ENCODE measurements at regions not wholly inside any gene's neighbourhood (a gene's known extent, or its start where the extent isn't known, plus 50 kb on each side); places are given as distances from the start of the nearest gene placed in this dataset.

- whole genome bisulfite sequencing, 3 donors: 50 to 56% (median 53%) methylated on average over 2 of the region's 2 CpGs
- no peaks in the 10 kb centered on the region for H3K36me3 ChIP-seq (ENCODE audit: insufficient read depth in 1 of 2, low read depth in 1 of 2)
- DNase-seq (no peak), ATAC-seq (no peak)
- no peak overlapping the region for H3K4me3 ChIP-seq
- H3K9me3 ChIP-seq: no peaks in the 10 kb centered on the region
- intact Hi-C loops (cut with DNase I): no loop called here
- H3K27ac ChIP-seq: no peak overlapping the region
- H3K27me3 ChIP-seq (ENCODE audit: insufficient read depth in 3 of 3, low read length in 2 of 3): no peaks in the 10 kb centered on the region
- no peaks in the 10 kb centered on the region for H3K4me1 ChIP-seq
- no peak for TF ChIP-seq CTCF (IDR thresholded peaks at IDR 0.05)
These were observed 284.3 kb upstream of the MDGA2 start for GRCh38 chr14:47959740-47960139.

GRCh38 chr14:47949006-47949405, 273.6 kb upstream of the MDGA2 start:
- no peak for TF ChIP-seq CTCF (IDR thresholded peaks at IDR 0.05)
- Histone ChIP-seq H3K36me3 (ENCODE audit: insufficient read depth in 1 of 2, low read depth in 1 of 2) (no peaks in the 10 kb centered on the region), H3K9me3 (no peaks in the 10 kb centered on the region), H3K4me1 (no peaks in the 10 kb centered on the region), H3K27me3 (ENCODE audit: insufficient read depth in 3 of 3, low read length in 2 of 3) (no peaks in the 10 kb centered on the region), H3K4me3 (no peak overlapping the region), H3K27ac (no peak overlapping the region)
- ATAC-seq: no peak
- no peak for DNase-seq
- intact Hi-C loops (cut with DNase I): no loop called here
- 60 to 74% (median 70%) methylated on average over 6 of the region's 6 CpGs for WGBS, 3 donors

GRCh38 chr14:47935332-47935731, 259.9 kb upstream of the MDGA2 start:
- ATAC-seq (no peak), DNase-seq (no peak)
- intact Hi-C loops (cut with DNase I): no loop called here
- Histone ChIP-seq H3K4me3 (no peak overlapping the region), H3K9me3 (no peaks in the 10 kb centered on the region), H3K4me1 (no peaks in the 10 kb centered on the region), H3K27ac (no peak overlapping the region), H3K27me3 (ENCODE audit: insufficient read depth in 3 of 3, low read length in 2 of 3) (no peaks in the 10 kb centered on the region), H3K36me3 (ENCODE audit: insufficient read depth in 1 of 2, low read depth in 1 of 2) (no peaks in the 10 kb centered on the region)
- TF ChIP-seq CTCF (IDR thresholded peaks at IDR 0.05): no peak
- WGBS, 3 donors: 74 to 86% (median 82%) methylated on average over 4 of the region's 4 CpGs

GRCh38 chr14:47929334-47929733, 253.9 kb upstream of the MDGA2 start:
- H3K9me3 ChIP-seq: no peaks in the 10 kb centered on the region
- no peak for TF ChIP-seq CTCF (IDR thresholded peaks at IDR 0.05)
- no peaks in the 10 kb centered on the region for H3K27me3 ChIP-seq (ENCODE audit: insufficient read depth in 3 of 3, low read length in 2 of 3)
- ATAC-seq (no peak), DNase-seq (no peak)
- intact Hi-C loops (cut with DNase I): no loop called here
- no peak overlapping the region for H3K27ac ChIP-seq
- no peaks in the 10 kb centered on the region for H3K36me3 ChIP-seq (ENCODE audit: insufficient read depth in 1 of 2, low read depth in 1 of 2)
- H3K4me1 ChIP-seq: no peaks in the 10 kb centered on the region
- no peak overlapping the region for H3K4me3 ChIP-seq

- 0% methylated on average over 1 of the region's 1 CpG for WGBS, 3 donors
These were observed 245.7 kb upstream of the MDGA2 start for GRCh38 chr14:47921133-47921532.

More at GRCh38 chr14:47921133-47921532, 245.7 kb upstream of the MDGA2 start:
- H3K36me3 ChIP-seq (ENCODE audit: insufficient read depth in 1 of 2, low read depth in 1 of 2): no peaks in the 10 kb centered on the region
- H3K9me3 ChIP-seq: no peaks in the 10 kb centered on the region
- no peak for DNase-seq
- H3K27me3 ChIP-seq (ENCODE audit: insufficient read depth in 3 of 3, low read length in 2 of 3): no peaks in the 10 kb centered on the region
- H3K4me3 ChIP-seq: no peak overlapping the region
- H3K4me1 ChIP-seq: no peaks in the 10 kb centered on the region
- intact Hi-C loops (cut with DNase I): no loop called here
- ATAC-seq: no peak
- H3K27ac ChIP-seq: no peak overlapping the region
- TF ChIP-seq CTCF (IDR thresholded peaks at IDR 0.05): no peak

All from psoas muscle (tissue), 7 donors.